Muscle of arm (tissue), 1 donor: ENCODE measurements at regions not wholly inside any gene's neighbourhood (a gene's known extent, or its start where the extent isn't known, plus 50 kb on each side); places are given as distances from the start of the nearest gene placed in this dataset.

Source experiments
- DNase-seq: peaks from one replicate; pipeline ENCODE4 v3.0.0-alpha.2; 2013

- DNase-seq, result no peak
Observed at GRCh38 chr9:2448193-2448738, 173.3 kb upstream of the VLDLR start.

- no peak for DNase-seq
Observed at GRCh38 chr9:2453106-2453505, 168.5 kb upstream of the VLDLR start.

DNA sequence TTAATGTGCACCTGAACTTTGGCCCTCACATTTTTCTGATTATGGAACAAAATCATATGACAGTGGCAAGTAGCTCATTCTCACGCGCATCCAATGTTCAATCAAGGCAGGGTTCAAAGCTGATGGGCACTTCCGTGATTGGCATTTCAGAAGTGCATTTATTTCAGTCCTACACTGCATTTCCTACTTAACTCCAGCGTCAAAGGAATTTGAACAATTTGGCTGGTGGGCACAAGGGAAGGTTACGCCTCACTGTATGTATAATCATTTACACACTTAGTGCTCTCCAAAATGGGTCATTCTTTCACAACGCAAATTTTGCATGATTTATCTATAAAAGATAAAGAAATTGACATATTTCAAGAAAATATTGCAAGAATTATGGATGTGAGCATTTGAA, 167.9 kb upstream of the VLDLR start:
- no peak for DNase-seq

DNA sequence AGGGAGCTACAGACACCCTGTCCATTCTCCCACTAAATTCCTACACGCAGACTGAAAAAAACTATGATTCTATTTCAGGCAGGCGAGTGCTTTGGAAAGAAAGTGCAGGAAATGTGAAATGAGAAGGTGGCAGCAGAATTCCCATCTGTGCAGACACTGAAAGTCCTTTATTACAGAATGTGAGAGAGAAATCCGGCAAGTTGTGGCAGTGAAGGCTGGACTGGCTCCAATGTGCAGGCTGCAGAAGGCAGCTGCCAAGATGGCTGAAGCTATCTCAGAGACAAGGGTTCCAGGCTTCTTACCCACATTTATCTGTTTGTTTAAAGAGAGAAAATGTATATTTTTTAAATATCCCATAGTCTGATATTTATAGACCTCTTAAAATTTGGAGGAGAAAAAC, 161.8 kb upstream of the VLDLR start:
- DNase-seq, result no peak

- peak; percentile 82 for DNase-seq
Observed at GRCh38 chr9:2461892-2462291, 159.7 kb upstream of the VLDLR start.

DNA sequence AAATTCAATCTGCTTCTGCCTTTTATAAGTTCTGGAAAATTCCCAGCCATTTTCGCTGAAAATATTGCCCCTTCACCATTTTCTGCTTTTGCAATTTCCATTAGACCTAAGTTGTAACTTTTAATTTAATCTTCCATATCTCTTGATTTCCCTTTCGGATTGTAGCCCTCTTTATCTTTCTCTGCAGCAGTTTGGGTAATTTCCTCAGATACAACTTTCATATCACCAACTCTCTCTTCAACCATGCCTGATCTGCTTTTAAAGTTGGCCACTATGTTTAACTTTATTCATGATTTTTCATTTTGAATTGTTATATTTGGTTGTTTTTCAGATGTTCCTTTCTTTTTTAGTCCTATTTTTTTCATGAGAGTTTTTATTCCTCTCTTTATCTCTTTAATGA, 157.0 kb upstream of the VLDLR start:
- no peak for DNase-seq

DNA sequence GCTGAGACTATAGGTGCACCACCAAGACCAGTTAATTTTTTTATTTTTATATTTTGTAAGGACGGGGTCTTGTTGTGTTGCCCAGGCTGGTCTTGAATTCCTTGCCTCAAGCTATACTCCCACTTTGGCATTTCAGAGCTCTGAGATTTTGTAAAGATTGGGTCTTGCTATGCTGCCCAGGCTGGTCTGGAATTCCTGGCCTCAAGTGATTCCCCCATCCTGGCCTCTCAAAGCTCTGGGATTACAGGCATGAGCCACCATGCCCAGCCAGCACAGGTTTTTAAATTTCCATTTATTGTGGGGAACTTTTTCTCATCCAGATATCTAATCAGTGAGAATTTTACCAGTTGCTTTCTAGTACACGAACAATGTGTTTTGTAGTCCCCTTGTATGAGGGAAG, 156.1 kb upstream of the VLDLR start:
- no peak for DNase-seq

GRCh38 chr9:2465921-2466460, 155.6 kb upstream of the VLDLR start:
- no peak for DNase-seq

DNA sequence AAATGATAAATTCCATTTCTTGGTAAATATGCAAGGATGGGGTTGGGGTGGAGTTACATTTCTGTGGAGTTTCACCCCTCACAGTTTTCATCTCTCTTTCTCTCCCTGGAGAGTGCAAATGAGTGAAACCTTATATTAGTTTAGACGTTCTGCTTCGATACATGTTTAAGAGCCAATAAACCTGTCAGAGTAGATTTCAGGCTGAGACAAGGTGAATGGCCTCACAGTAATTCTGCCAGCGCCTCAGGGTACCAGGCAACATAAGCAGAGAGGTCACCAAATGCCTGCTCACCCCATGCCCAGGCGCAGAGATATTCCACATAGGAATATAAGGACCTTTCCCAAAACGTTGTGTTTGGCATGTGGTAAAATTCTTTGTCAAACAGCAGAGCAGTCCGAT, 154.9 kb upstream of the VLDLR start:
- DNase-seq, result no peak

GRCh38 chr9:2469681-2470221, 151.8 kb upstream of the VLDLR start:
- DNase-seq, result peak; percentile 76

DNA sequence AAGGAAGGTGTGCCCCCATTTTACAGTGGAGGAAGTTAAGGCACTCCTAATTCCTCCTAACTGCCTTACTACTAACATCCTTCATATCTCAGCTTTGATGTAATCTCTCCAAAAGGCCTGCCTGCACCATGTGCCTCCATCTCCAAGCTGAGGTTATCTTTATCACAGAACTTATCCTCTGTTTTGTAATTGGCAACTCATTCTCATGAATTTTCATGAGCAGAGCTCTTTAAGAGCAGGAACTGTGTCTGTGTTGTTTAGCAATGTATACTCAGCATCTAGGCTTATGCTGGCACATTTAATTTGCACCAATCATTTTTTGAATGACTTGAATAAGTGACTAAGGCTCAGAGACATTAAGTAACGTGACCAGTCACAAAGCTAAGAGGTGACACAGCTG, 147.9 kb upstream of the VLDLR start:
- no peak for DNase-seq

DNA sequence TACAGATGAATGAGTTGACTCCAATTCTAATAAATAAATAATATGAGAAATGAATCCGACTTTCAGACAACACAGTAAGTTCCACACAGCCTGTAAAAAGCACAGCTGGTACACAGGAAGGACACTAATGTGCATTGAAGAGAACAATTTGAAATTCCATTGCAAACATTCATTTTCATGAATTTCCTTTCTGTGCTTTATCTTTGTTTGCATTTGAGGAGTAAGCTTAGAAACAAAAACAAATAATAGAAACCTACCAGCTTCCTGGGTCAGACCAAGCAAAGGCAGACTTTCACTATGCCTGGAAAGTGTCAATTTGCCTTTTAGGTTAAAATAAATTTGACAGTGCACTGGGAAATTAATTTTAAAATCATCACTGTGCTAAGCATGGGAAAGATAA, 143.8 kb upstream of the VLDLR start:
- DNase-seq, result no peak

GRCh38 chr9:2478421-2478820, 143.2 kb upstream of the VLDLR start:
- no peak for DNase-seq

- no peak for DNase-seq
Observed at GRCh38 chr9:2479056-2479565, 142.5 kb upstream of the VLDLR start.

- no peak for DNase-seq
Observed at GRCh38 chr9:2480255-2480837, 141.2 kb upstream of the VLDLR start.

- no peak for DNase-seq
Observed at GRCh38 chr9:2481216-2481615, 140.4 kb upstream of the VLDLR start.

DNA sequence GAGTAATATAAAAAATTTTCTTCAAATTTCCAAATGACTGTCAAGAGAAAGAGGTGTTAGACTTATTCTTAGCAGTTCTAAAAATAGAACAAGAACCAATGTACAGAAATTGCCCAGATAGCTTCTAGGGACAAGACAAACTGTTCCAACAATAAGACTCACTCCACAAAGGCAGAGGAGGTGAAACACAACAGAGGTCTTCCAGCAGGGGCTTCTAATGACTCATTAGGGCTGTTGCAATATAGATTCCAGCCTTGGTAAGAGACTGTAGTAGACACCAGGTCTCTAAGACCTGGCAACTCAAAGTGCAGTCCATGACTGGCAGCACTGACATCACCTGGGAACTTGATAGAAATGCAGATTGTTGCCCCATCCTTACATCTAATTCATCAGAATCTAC, 134.6 kb upstream of the VLDLR start:
- DNase-seq, result no peak

- DNase-seq, result peak; percentile 45
Observed at GRCh38 chr9:2489838-2490314, 131.7 kb upstream of the VLDLR start.

DNA sequence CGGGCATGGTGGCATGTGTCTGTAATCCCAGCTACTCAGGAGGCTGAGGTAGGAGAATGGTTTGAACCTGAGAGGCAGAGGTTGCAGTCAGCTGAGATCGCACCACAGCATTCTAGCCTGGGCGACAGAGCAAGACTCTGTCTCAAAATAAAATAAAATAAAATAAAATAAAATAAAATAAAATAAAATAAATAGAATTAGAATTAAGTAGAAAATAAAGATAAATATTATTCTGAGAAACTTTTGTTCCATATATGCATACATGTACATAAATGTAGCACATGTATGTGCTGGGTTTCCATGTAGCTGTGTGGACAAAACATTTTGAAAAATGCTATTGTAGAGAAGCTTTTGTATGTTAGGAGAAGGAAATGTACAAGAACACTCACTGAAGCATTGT, 129.4 kb upstream of the VLDLR start:
- DNase-seq, result no peak

GRCh38 chr9:2493109-2493508, 128.5 kb upstream of the VLDLR start:
- peak; percentile 53 for DNase-seq

DNA sequence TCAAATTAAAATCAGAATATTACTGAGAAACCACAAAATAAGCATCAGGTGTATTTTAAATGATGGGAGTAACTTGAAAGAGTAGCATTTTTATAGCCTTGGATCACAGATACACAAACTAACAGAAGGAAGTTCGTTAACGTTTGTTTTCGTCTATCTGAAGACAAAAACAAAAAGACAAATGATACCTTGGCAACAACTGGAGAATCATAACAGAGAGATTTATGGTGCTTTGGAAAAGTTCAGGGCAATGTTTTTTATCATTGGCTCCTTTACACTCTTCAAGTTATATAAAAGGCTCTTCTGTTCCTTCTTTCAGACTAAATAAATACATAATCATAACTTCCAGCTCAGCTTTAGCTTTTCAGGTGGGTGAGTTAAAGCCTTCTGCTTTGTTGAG, 128.1 kb upstream of the VLDLR start:
- DNase-seq, result no peak

DNA sequence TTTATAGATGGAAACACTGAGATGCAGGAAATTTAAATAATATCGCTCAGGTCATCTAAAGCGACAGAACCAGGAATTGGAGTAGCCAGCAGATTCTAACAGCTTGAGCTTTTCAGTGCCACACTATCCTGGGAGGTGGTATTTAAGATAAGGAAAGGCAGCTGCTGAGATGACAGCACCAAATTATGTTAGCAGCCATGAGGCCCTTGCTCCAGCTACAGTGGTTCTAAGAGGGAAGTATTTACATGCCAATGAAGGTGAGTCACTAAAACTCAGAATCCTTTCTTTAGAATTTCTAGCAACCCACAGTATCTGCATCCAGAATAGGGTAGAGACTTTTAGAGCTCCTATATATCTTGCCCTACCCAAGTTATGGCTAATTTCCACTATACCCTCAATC, 127.0 kb upstream of the VLDLR start:
- no peak for DNase-seq

- no peak for DNase-seq
Observed at GRCh38 chr9:2495221-2496005, 126.2 kb upstream of the VLDLR start.
